NCI-H146 treated with DMSO at 0.1 percent for 48 hours (cell line): ENCODE measurements at regions not wholly inside any gene's neighbourhood (a gene's known extent, or its start where the extent isn't known, plus 50 kb on each side); places are given as distances from the start of the nearest gene placed in this dataset.

ENCODE experiments used
- DNase-seq: peaks from one replicate; lab custom pipeline; 2025; ENCODE audit not compliant: unreplicated experiment; lab: John Stamatoyannopoulos, UW

GRCh38 chr14:65348137-65348536 lies 64.4 kb upstream of the FUT8 start:
- DNase-seq: no peak

- DNase-seq: no peak
Measured at GRCh38 chr14:65349100-65349499, 63.4 kb upstream of the FUT8 start.

GRCh38 chr14:65351493-65352194 lies 60.9 kb upstream of the FUT8 start:
- DNase-seq: no peak

GRCh38 chr14:65352964-65353530 lies 59.5 kb upstream of the FUT8 start:
- DNase-seq: no peak

GRCh38 chr14:65354131-65354530 lies 58.4 kb upstream of the FUT8 start:
- no peak for DNase-seq

GRCh38 chr14:65354715-65355114 lies 57.8 kb upstream of the FUT8 start:
- DNase-seq: no peak

GRCh38 chr14:65356327-65356836 lies 56.1 kb upstream of the FUT8 start:
- no peak for DNase-seq

GRCh38 chr14:65357113-65357512 lies 55.4 kb upstream of the FUT8 start:
- no peak for DNase-seq

- no peak for DNase-seq
Measured at GRCh38 chr14:65357689-65358088, 54.8 kb upstream of the FUT8 start.

- DNase-seq: no peak
Measured at GRCh38 chr14:65359503-65359902, 53.0 kb upstream of the FUT8 start.

- DNase-seq: no peak
Measured at GRCh38 chr14:65360144-65360784, 52.3 kb upstream of the FUT8 start.

GRCh38 chr14:65361920-65362319 lies 50.6 kb upstream of the FUT8 start:
- no peak for DNase-seq
